ENCODE measurements at regions not wholly inside any gene's neighbourhood (a gene's known extent, or its start where the extent isn't known, plus 50 kb on each side); places are given as distances from the start of the nearest gene placed in this dataset.

DNA sequence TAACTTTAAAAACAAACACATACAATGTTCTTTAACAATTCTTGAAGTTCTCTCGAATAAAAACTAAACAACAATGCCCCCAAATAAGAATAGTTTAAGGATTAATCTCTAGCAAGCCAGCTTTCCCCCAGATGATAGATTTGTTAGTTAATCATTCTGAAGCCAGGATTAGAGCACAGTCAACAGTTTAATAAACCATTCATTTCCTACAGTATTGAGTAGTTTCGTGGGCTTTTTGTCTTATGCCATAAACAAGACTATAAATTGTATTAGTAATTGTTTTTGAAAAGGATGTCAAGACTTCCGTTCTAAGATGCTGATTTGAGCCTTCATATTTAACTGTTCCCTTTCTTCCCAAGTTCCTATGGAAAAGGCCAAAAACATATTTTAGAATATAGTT lies 136.6 kb downstream of the PIK3R1 start:
- no peak for DNase-seq

DNA sequence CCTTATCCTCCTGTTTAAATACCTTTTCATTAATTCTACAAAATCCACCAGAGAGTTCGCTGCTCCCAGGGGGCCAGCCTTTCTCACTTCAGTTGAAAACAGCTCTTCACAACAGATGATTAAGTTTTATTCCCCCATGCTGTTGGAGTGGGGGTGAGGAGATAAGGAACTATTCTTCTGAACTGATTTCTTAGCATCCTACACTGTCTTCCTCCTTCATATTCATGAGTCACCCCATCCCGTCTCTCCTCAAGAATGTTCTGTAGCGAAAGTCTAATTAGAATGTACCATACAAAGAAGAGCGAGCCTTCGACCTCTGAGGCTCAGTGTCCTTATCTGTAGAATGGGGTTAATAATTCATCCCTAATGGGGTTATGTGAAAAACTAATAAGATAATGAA lies 138.0 kb downstream of the PIK3R1 start:
- DNase-seq, result no peak

DNA sequence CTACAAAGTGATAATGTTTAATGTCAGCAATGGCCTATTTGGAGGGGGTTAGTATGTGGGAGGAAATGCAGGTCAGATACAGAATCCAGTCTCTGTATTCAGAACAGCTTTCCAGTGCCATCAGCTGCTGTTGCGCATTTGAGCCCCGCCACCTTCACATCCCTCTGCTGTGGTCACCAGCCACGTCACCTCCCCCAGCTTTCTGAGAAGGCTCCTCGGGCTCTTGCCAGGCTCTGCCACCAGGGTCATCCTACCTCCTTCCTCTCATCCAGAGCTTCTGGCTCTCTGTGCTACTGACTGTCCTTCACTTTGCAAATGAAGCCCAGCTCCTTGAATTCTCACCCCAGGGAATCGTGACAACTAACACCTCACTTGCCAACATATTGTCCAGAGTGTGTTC lies 138.8 kb downstream of the PIK3R1 start:
- DNase-seq, result no peak

DNA sequence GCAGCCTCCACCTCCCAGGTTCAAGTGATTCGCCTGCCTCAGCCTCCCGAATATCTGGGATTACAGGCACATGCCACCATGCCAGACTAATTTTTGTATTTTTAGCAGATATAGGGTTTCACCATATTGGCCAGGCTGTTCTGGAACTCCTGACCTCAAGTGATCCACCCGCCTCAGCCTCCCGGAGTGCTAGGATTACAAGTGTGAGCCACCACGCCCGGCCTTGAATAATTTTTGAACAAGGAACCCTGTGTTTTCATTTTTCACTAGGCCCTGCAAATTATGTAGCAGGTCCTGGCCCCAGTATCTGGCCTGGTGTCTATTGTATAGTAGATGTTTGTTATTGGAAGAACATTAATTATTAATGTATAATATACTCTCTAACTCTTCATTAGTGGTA lies 140.7 kb downstream of the PIK3R1 start:
- DNase-seq, result no peak

DNA sequence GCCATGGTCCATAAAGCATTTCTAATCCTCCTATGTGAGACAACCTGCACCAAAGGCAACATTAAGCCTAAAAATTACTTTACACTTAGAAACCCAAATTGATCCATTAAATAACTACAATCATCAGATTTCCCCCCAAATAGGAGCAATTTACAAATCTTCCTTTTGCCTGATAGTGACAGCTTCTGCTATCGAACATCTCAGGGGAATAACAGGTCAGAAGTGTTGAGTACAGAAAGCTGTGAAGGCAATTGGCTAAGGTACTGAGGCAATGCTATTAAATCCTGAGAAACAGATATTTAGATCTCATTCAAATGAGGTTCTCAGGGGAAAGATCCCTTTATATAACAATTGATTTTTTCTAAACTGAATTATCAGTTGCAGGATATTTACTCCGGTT lies 141.1 kb downstream of the PIK3R1 start:
- no peak for DNase-seq

DNA sequence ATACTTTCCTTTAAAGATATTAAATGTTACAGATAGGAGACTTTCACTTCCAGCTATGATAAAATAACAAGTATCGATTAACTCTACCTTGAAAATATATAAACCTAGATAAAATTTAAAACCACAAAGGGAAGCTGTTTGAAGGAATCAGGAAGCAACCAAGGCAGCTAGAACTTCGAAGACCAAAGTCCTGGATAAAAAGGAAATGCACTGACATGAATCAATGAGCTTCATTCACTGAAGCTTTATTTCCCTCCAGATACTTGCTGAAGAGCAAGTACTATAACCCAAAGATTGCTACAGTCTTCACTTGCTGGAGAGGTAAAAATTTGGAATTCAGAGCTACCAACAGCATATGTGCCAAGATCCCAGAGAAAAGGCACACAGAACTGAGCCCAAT lies 144.1 kb downstream of the PIK3R1 start:
- no peak for DNase-seq

DNA sequence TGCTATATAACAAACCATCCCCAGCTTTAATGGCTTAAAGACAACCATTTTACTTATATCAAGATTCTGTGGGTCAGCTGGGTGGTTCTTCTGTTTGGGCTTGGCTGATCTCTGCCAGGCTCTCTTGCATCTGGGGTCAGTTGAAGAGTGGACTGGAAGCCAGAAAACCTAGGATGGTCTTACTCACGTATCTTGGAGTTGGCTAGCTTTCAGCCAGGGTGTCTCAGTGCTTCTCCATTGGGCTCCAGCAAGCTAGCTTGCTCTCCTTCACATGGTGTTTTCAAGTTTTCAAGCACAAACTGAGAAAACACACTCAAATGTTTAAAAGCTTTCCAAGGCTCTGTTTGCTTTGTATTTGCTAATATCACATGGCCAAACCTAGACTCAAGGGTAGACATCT lies 146.8 kb downstream of the PIK3R1 start:
- DNase-seq, result no peak

DNA sequence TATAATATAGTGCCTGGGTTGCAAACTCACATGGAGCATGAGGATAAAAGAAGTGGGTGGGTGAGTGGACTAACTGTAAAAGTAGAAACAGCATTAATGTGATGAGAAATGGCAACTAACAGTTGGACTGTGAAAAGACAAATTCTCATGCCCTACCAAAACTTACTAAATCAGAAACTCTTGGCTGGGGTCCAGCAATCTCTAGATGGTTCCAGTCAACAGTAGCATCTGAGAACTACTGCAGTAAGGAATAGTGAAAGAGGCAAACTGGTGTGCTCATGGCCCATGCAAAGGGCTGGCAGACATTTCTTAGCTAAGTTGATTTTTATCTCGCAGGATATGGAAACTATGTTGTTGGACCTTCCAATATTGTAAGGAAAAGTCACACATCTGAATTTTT lies 150.3 kb downstream of the PIK3R1 start:
- no peak for DNase-seq

DNA sequence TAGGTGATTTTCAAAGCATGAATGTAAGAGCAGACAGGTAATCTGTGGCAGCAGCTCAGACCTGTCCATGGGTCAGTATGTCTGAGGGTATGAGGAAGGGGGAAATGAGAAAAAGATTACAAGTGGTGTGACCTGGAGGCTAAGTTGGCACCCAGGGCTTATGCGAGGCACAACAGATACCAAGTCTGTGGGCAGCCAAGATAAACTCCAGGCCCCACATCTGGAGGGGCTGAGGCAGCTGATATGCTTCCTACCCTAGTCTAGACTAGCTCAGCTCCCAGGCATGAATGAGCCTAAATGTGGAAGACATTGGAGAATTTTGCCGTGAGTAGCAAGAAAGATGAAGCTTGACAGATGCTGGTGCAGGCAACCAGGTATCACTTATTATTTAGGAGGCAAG lies 151.7 kb downstream of the PIK3R1 start:
- DNase-seq, result no peak

DNA sequence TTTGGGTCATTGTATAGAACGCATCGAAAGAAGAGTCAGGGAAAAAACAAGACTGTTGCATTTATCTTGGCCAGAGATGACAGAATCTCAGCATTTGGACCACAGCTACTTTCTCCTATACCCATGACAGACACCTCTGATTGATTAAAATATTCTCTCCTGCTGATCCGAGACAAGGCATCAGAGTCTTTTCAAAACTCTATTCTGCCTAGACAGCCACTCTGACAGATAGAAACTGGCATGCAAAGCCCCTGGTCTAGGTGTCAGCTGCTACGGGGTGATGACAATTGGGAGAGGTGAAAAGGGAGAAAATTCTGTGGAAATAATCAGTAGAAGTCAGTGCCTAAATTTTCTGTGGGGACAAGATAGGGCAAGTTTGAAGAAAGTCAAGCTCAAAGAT lies 152.2 kb downstream of the PIK3R1 start:
- DNase-seq, result no peak

DNA sequence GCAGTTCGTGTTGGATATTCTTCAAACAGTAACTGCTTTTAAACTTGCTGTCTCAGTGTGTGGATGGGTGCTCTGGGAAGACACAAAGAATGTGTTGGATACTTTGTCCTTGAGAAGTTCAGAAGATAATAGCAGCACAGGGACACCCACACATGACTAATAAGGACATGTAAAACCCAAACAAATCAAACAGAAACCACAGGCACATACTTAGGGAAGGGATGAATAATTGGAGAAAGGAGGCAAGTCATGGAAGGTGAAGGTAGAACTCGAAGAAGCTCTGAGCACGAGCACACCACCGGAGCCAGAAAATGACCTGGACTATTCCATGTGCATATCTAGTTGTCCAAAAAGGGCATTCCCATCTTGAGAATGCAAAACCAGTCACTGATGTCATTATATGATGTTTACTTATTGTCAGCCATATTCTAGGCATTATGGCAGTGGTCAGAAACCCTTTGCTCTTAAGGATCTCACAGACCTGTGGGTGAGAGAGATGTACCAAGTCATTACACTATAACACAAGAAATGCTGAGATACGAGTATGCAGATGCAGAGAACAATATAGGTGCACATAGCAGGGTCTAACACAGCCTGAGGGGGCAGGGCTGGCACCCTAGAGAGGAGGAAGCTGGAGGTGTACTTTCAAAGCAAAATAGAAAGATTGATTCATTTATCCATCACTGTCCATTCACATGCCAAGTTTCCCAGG lies 152.9 kb downstream of the PIK3R1 start:
- no peak for DNase-seq

DNA sequence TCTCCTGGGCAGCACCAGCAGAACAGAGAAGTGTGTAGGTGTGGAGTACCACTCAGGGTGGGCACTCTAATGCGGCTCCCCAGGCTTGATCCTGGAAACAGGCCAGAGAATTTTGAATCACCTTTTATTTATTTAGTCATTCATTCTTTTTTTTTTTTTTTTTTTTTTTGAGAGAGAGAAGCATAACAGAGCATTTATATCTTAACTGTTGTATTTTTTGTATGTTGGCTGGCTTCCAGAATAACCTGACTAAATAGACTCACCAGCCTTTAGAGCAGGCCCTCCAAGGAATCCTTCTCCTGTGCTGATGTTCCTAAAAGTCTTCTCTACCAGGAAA lies 153.4 kb downstream of the PIK3R1 start:
- no peak for DNase-seq

DNA sequence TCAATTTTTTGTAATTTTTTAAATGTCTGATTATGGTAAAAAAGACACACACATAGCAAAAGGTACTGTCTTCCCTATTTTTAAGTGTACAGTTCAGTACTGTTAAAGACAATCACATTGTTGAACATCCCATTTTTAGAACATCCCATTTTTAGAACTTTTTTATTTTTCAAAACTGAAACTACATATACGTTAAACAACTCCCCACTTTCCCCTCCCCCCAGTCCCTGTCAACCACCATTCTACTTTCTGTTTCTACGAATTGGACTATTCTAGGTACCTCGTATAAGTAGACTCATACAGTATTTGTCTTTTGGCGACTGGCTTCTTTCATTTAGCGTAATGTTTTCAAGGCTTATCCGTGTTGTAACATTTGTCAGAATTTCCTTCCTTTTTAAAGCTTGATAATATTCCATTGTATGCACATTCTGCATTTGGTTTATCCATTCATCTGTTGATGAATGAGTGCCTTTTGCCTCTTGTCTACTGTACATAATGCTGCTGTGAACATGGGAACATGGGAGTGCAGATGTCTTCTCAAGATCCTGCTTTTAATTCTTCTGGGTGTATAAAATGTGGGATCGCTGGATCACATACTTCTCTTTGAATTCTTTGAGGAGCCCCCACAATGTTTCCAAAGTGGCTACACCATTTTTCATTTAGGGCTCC lies 154.0 kb downstream of the PIK3R1 start:
- DNase-seq, result no peak

DNA sequence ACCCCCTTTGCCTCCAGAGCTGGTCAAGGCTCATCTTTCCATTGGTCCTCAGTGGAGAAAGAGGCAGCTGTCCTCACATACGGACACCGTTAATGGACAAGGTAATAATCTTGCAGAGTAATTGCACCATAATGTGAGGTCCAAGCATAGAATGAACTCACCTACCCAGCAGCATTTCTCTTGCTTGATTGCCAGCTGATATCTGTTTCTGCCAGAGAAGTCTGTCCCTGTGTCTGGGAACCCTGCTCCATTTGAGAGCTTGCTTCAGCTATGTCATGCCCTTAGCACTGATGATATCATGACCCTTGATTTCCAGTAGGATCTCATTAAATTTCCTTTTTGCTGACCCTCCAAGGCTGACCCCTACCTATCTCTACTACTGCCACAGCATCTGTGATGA lies 154.6 kb downstream of the PIK3R1 start:
- DNase-seq, result no peak

DNA sequence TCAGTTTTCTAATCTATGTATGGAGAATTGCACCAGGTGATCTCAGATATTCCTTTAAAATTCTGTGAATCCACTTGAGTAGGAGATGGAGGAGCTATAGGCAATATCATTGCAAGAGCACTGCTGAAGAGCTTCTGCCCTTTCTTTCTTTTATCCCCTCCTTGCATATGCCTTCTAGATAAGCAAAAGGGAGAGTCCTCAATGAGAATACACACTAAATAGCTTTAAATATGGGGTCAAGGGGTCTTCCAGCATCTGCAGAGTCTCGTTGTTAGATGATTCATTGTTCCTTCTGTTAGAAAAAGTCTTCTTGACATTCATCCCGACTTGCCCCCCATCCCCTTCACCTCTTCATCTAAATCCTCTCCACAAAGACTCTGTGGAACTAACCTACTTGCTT lies 156.1 kb downstream of the PIK3R1 start:
- DNase-seq, result no peak

DNA sequence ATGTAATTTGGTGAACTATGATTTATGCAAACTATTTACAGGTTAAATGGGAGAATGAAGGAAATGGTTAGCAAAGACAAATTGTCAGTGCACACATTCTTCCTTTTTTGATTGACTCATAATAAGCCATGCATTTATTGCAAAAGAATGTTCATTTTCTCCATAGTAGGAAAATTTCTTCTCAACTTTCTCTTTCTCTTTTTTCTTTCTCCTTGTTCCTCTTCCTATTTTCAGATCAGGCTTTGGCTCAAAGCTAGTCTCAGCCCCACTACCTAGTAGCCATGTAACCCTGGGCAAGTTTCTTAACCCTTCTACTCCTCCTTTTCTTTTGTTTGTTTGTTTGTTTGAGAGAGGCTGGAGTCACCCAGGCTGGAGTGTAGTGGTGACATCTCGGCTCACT lies 156.6 kb downstream of the PIK3R1 start:
- DNase-seq, result no peak

DNA sequence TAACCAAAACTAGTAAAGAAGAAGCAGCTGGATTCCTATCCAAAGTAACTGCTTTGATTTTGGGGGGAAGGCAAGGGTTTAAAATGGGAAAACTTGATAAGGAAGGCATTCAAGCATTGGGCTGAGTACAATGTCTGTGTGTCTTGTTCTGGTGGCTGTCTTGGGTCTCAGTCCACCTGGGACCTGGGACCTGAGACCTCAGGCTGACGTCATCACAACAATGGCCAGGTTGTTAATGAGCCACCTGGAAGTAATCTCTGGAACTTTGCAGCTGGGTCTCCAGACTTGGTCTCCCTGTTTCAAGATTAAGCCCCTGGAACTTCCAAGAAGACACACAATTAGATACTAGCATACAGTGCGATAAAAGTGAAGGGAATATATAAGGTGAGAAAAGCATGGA lies 157.5 kb downstream of the PIK3R1 start:
- no peak for DNase-seq

DNA sequence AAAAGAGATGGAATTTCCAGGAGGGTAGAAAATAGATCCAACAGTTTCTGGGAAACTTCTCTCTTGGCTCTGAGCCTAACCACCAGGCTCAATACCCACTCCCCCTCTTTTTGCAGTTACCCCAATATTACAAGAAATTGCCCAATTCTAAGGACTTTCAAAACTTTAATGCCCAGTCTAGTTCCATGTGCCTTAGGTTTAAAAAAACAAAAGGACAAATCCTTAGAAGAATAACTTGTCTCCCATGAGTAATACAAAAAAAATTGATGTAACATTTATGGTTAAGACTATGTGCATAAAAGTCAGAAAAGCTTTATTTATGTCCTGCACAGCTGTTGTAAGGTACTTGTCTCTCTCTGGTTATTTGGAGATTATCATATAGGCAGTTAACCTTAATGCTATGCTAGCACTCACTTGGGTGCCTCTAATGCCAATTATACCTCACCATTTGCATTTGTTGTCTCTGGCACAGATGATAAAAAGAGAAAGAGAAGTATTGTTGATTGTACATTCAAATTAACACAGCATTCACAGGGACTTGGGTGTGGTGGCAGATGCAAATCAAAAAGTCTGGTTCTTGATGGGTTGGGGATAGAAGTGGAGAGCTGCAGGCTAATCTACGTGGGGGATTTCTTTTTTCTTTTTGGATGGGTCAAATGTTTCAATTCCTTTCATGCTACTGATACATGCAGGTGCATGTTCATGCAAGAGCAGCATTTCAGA lies 159.4 kb downstream of the PIK3R1 start:
- DNase-seq, result no peak

DNA sequence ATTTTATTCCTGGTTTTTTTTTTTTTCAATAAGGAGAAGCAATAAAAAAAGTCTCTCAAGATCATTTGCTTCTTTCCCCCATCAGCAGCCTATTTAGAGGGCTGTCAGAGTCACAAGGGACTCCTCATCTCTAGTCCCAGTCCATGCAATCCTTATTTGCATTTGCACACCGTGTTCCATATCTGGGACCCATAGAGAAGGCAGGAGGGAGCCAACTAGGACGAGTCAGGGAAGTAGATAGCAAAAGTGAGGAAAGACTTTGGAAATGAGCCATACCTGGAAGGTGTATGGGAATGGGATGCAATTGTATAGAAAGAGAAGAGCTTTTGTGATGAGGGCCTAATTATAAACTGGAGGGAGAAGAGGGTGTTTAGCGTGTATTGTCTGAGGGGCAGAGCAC lies 160.0 kb downstream of the PIK3R1 start:
- no peak for DNase-seq

DNA sequence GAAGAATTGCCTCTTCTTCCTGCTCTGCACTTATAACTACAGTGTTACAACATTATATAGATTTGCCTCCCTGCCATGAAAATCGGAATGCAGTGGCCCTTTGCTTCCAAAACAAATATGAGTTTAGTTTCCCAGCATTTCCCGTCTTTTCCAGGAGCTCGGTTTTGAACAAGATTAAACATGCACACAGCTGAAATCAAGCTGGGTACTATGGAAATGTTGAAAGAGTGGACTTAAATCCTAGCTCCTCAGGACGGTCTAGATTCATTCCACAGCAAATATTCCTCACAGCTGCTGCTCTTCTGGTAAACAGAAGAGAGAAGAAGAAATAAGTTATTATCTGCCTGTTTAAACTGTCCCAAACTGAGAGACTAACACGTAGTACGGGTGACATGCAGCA lies 161.4 kb downstream of the PIK3R1 start:
- DNase-seq, result no peak

DNA sequence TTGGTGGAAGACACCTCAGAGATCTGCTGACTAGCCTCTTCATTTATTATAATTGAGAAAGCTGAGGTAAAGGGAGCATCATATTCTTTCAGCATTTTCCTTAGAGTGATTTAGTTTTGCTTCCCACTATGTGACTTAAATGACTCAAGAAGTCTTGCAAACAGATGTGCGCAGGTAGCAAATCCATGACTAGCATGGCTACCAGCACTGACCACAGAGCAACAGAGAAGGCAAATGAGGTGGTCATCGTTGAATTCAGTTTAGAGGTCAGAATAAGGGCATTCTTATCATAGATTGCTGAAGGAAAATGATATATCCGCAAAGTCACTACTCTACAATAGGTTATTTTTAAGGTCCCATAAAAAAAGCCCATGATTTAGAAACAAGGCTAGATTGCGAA lies 162.2 kb downstream of the PIK3R1 start:
- no peak for DNase-seq

DNA sequence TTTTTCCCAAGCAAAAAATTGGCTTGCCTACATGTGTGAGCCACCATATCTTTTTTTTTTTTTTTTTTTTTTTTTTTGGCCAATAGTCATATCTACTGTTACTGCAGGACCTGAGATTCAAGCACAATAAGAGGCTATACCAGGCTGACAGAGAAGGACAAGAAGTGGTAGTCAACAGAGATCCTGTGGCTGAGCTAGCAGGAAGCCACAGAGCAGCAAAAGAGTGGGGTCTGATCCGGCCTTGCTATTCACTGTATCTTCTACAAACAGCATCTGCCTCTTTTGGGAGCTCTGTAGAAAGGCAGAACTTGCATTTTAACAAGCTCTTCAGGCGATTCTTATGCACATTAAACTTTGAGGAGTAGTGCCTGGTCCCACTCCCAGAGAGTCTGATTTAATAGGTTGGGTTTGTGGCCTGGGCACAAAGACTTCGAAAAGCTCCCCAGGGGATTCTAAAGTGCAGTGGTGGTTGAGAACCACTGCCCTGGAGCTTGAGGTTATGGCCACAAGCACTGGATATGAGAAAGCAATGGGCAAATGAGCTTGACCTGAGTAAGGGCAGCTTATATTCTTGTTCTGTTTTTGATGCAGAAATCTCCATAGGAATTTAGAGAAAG lies 162.8 kb downstream of the PIK3R1 start:
- no peak for DNase-seq

DNA sequence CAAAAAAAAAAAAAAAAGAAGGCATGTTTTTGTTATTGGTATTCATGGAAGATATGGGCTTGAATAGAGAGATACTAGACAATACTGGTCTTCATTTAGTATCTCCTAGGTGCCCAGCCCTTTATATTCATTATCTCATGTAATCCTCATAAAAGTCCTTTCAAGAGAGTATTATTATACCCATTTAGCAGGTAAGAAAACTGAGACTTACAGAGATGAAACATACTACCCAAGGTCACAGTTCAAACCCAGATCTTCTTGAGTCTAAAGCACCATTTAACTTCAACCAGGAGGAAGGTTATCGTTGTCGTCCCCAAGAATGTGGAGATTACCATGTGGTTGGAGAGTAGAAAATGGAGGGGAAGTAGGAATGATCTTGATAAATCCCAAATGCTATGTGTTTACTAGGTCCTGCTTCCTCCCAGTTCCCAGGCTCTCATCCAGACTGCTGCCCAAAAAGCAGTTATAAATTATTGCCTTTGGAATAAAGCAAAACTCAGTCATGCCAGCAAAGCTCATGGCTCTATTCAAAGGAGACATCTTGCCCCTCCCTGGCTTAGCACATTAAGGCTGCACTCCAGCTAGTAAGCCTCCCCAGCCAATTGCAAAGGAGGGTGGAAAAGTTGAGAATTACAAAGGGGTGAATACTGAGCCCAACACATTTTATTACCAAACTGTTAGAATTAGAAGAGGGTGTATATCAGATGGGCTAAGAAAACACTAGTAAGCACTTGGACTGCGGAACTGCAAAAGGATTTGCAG lies 163.9 kb downstream of the PIK3R1 start:
- no peak for DNase-seq
